Ramos (cell line): ENCODE measurements at regions not wholly inside any gene's neighbourhood (a gene's known extent, or its start where the extent isn't known, plus 50 kb on each side); places are given as distances from the start of the nearest gene placed in this dataset.
"Not testable (repeated sequence)": the region's sequence is repeated elsewhere in the genome, so short reads cannot be mapped to it uniquely, and the experiment has no call there.

Experiments
- in situ Hi-C: fragments of 300-500 bp; cut with MboI; formaldehyde crosslinking; loops from one replicate; pipeline ENCODE4 v1.14.3; 2022; ENCODE audit warnings: low sequenced_read_pairs; ENCODE audit not compliant: unreplicated experiment

GRCh38 chr2:182548031-182548950 is 121.5 kb upstream of the PDE1A start:
- in situ Hi-C loops: no loop called here

DNA sequence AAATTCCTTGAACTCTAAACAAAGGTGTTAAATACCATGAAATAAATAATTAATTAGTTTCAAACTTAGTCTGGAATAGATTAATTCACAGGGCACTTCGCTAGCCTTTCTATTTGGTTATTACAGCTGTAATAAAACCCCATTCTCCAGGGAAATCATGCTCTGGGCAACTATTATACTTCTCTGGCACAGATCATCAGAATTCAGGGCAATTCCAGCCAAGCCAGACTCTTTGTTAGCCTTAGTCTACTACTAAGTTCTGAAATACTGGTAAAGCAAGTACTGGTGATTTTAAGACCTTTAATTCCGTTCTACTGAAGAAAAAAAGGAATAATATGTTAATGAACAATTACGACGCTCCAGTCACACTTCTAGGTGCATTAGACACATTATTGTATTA is 123.4 kb upstream of the PDE1A start:
- in situ Hi-C loops: no loop called here

DNA sequence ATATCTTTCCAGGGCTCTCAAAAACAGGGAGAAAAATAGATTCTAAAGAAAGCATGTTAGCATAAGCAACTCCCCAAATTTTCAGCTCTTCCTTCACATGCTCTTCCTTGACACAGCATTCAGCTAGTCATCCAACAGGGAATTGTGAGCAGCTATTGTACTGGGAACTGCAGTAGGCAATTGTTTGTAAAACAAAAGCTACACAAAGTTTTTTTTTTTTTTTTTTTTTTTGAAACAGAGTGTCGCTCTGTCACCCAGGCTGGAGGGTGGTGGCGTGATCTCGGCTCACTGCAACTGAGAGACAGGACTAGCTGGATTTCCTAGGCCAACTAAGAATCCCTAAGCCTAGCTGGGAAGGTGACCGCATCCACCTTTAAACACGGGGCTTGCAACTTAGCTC is 125.4 kb upstream of the PDE1A start:
- in situ Hi-C loops: not testable (repeated sequence)

GRCh38 chr2:182552785-182553184 is 125.9 kb upstream of the PDE1A start:
- in situ Hi-C loops: not testable (repeated sequence)

DNA sequence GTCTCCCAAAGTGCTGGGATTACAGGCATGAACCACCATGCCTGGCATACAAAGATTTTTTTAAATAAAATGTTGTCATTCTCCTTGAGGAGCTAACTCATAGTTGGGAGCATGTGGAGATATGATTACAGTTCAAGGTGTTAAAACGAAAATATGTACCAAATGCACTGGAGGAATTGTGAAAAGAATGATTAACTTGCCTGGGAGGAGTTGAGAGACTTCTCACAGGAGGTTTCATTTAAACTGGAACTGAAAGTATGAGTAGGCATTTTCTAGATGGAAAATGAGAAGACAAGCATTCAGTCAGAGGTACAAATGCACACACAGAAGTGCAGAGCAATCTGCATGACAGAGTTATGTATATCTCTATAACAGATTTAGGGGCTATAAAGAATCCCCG is 126.6 kb upstream of the PDE1A start:
- in situ Hi-C loops: no loop called here

DNA sequence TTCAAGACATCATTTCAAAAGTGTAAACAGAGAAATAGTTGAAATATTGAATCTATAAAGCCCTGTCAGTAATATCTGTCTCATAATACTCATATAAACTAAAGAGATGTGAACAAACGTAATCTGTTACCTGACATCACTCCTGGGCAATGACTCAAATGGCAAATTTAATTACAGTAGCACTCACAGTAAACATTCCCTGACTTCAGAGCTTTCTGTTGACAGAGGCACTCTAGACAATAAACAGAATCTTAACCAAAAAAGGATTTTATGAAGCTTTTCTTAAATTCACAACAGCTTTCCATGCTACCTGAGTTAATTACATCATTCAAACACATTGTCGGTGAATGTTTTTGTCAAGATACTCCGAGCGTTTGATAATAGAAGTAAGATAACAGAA is 128.1 kb upstream of the PDE1A start:
- in situ Hi-C loops: no loop called here

- in situ Hi-C loops: no loop called here
Observed at GRCh38 chr2:182558564-182558963, 131.7 kb upstream of the PDE1A start.

DNA sequence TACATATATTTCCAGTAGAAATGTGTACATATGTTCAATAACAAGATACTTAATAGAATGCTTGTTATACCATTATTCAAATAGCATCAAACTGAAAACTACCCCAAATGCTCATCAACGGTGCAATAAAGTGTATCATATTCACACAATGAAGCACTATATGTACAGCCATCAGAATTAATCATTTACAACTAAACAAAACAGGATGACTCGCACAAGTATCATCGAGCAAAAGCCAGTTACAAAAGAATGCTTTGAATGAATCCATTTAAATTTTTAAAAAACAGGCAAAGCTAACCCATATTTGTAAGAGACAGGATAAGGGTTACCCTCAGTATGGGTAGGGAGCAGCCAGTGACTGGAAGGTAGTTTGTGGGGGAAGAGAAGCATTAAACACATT is 132.8 kb upstream of the PDE1A start:
- in situ Hi-C loops: no loop called here

GRCh38 chr2:182565911-182566567 is 139.2 kb upstream of the PDE1A start:
- in situ Hi-C loops: no loop called here

DNA sequence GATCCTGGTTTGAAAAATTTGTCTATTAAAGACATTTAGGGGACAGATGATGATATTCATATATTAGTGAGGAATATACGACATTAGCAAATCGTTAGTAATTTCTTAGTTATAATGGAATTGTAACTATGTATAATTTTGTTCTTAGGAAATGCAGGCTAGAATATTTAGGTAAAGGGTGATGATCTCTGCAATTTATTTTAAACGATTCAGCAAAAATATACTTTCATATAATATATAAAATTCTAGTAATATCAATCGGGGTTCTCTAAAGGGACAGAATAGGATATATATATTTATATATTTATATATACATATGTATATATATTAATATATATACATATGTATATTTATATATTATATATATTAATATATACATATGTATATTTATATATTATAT is 142.5 kb upstream of the DNAJC10 start:
- in situ Hi-C loops: no loop called here

DNA sequence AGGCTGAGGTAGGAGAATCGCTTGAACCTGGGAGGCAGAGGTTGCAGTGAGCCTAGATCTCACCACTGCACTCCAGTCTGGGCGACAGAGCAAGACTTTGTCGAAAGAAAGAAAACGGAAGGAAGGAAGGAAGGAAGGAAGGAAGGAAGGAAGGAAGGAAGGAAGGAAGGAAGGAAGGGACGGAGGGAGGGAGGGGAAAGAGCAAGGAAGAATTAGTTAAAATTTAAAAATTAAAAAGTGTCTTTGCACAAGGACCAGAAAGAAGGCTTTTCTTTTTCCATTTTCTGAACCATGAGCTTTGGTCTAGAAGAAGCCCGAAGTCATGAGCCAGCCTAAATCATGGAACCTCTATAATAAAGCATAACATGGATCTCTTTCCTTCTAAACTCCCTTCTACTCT is 138.2 kb upstream of the DNAJC10 start:
- in situ Hi-C loops: no loop called here

GRCh38 chr2:182581196-182581935 is 134.7 kb upstream of the DNAJC10 start:
- in situ Hi-C loops: no loop called here

DNA sequence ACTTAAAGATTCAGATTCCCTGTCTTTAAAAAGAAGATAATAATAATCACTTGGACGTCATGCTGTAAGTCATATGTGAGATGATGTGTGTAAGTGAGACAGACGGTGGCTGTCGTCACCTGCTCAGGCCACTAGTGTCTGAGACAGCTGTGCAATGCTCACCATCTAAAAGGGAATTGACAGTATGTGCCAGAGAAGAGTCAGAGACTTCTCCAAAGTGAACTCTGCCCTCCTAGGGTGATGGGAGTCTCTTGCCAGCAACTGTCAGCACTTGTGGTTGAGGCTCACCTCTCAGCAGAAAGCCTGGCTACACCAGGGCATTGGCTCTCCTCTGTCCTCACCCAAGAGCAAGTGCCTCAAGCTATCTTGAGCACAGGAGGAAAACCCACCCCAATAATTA is 131.6 kb upstream of the DNAJC10 start:
- in situ Hi-C loops: no loop called here

DNA sequence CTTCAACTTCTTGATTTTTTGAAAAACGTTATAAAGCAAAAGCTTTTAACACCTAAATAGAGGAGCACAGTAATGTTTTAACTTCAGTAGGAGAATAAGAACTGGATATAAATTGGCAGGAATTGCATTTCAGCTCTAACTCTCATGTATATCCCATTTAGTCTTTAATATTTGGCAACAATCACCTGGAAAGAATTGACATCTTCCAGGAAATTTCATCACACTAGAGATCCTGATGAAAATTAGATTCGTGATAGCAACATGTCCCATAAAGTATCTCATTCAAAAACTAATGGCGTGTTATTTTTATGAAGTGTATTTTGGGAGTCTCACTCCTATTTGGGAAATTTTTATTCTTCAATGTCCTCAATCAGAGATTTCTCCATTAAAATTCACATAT is 131.1 kb upstream of the DNAJC10 start:
- in situ Hi-C loops: no loop called here

DNA sequence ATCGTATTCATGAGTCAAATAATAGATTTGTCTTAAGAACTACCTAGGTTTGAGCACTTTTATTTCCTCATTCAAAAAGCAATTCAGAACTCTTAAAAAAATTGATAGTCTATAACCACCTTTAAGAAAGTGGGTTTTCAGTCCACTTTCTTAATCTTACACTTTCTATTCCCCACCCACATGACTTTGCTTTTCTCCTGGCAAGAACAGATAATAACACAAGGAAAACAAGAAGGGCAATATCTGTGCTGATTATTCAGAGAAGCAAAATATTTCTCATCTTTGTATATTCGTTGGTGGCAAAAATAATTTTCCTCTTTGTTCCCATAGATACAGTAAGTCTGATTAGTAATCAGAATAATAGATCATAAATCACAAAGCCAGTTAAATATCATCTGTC is 130.6 kb upstream of the DNAJC10 start:
- in situ Hi-C loops: no loop called here

DNA sequence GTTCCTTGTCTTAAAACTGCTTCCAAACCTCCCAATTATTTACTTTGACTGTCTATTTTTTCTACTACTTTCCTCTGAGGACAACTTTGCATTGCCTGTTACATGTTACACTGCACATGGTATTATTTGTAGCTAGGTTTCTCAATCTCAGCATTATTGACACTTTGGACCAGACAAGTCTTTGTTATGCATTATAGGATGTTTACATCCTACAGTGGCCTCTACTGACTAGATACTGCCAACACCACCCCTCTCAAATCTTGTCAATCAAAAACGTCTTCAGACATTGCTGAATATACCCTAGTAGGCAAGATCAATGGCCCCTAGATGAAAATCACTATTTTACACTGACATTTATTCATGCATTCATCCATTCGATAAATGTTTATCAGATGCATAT is 129.6 kb upstream of the DNAJC10 start:
- in situ Hi-C loops: no loop called here

GRCh38 chr2:182587831-182588230 is 128.2 kb upstream of the DNAJC10 start:
- in situ Hi-C loops: no loop called here

- in situ Hi-C loops: no loop called here
Observed at GRCh38 chr2:182589121-182589520, 126.9 kb upstream of the DNAJC10 start.

- in situ Hi-C loops: no loop called here
Observed at GRCh38 chr2:182591774-182592173, 124.3 kb upstream of the DNAJC10 start.

GRCh38 chr2:182592691-182593393 is 123.2 kb upstream of the DNAJC10 start:
- in situ Hi-C loops: no loop called here
